Suppressor macrophage treated with lipopolysaccharide for 1 hour (primary cell): ENCODE measurements at regions not wholly inside any gene's neighbourhood (a gene's known extent, or its start where the extent isn't known, plus 50 kb on each side); places are given as distances from the start of the nearest gene placed in this dataset.

Experiments
- DNase-seq, 3 donors: peaks; one replicate each; pipeline ENCODE4 v3.0.0-alpha.2; 2020 to 2022

DNA sequence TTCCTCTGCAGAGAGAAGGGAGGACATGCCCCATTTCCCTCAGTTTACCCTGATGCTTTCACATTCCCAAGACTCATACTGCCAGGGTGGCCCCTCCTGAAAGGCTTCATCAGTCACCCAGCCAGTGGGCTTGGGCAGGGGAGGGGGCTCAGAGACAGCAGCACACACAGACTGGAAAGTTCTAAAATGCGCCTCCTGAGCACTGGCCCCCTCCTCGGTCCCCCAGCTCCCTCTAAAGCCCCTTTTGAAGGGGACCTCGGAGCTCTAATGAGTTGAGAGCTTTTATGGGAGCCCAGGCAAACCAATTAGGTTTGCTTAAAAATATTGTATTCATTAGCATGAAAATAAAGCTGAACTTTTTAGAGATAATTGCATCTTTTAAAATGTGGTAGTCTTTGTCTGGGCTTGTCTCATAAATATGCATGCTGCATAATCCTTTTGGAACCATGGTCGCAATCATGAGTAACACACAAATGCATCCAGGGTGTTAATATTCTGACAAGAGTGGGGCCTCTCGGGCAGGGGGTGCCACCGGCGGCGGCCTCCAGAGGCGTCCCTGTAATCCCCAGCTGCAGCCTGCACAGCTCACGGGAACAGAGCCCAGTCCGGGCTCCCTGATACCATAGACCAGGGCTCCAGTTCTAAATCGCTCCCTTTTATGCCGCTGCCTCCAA is 78.5 kb downstream of the RPLP1 start:
- no peak for DNase-seq

DNA sequence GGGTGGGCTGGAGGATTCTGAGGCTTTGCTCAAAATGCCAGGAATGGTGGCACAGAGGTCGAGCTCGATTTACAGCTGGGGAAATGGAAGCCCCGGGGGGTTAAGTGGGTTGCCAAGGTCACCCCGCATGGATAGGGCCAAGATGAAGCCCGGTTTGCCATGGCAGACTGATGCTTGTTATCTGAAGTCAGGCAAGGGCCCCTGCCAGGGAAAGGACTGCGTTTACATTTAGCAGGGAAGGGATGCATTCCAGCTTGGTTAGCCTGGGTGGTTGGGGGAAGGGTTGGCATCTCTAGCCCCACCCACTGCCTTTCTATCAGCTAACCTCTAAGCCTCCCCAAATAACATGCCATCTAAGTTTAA is 79.0 kb downstream of the RPLP1 start:
- no peak for DNase-seq

DNA sequence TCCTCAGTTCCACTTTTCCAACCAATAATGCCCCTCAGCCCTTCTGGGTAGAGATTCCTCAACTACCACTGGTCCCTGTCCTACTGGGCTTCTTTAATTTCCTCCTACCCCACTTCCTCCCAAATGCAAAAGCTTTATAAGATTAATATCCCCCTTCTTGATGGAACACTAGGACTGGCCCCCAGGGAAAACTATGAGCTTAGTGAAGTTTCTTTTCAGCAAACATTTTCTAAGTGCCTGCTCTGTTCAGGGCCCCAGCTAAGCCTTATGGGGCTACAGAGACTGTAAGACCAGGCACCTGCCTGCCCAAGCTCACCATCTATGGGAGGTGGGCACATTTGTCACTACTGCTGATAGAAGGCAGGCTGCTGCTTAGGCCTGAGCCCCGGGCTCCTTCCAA is 79.4 kb downstream of the RPLP1 start:
- DNase-seq: no peak

DNA sequence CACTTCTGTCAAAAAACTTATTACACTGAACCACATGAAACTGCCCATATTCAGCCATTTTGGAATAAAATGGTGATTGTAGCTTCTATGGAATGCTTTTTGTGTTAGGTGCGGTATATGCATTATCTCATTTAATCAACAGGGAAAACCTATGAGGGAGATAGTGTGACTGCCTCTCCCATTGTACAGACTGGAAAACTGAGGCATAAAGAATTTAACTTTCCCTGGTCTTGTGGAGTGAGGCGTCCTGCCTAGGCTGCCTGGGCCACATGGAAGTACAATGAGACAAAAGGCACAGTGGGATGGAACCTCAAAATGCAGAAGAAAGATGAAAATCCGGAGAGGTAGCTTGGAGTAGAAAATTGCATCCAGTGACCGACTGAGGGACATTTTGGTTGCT is 80.2 kb downstream of the RPLP1 start:
- no peak for DNase-seq

DNA sequence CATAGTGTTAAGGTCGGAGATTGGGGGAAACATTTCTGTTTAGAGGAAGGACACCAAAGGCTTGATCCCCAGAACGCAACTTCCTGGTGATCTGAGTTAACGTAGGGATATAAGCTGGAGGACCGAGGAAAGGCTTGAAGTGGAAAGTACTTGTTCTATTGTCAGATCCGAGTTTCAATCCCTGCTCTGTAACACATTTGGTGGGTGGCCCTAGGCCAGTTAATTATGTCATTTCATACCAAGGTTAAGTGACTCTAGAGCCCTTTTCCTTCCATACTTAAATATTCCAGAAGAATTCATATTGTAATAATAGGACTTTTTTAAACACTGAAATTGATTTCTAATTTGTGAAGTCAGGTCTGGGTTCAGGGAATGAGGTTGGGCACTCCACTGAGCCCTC is 80.9 kb downstream of the RPLP1 start:
- no peak for DNase-seq

DNA sequence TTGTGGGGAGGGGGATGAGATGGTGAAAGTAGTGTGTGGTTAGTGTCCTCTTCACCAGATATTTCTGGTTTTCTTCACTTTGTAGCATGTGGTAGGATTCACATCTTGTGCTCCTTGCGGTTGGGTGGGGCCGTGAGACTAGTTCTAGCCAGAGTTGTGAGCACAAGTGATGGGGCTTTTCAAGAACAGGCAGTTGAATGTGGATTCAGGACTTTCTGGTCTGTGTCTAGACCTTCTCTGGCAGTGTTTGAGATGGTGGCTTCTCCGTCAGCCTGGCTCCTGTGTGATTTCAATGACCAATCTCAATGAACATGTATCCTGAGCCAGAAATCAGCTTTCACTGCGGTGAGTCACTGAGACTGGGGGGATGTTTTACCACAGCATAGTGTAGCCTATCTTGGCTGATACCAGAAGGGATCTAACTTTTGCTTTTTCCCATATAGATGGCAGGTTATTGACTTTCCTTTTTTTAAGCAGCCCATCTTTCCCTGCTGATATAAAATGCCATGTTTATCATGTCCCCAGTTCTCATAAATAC is 82.6 kb downstream of the RPLP1 start:
- DNase-seq: no peak

DNA sequence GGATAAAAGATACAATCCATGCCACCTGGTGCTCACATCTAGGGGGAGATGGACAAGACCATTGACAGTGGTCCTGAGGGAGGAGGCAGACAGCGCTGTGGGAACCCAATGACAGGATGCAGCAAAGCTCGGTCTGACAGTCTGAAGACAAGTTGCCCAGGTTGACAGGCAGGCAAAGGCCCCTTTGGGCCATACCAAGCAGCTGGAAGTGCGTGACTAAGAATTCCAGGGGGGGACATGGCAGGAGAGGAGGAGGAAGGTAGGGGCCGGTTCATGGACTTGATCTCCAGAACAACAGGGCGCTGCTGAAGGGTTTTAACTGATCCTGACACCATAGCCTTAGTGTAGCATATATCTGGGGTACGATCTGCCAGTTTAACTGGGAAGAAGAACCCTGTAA is 83.4 kb downstream of the RPLP1 start:
- no peak for DNase-seq

DNA sequence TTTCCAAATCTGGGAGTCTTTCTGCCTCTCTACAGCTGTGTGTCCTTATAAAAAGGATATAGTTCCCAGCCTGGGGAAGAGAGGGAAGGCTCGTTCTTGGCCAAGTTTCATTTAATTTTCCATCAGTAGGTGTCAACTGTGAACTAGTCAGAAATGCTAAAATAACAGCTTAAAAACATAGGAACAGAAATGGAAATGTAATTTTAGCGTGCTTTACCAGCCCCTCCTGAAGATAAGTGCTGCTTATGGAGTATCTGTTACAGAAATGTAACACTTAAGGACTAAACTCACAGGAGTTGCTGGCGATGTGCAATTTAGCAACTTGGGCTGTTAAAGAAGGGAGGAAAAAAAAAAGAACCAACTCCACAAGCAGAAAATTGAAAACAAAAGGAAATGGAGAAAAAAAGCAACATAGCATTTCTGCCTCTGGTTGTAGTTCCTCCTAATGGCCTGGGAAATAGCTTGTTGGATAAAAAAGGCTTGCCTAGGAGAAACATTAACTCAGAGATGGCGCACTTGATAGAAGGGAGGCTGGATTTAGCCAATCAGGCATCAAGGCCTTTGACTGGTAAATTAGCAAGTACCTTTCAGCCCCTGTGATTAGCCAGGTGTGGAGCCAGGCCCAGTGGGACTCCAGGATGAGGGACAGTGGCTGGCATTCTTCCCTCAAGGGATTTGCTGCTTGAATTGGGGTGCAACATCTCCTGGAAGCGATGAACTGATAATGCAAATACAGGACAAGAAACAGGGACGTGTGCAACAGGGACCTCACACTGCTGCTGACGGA is 84.3 kb downstream of the RPLP1 start:
- no peak for DNase-seq

DNA sequence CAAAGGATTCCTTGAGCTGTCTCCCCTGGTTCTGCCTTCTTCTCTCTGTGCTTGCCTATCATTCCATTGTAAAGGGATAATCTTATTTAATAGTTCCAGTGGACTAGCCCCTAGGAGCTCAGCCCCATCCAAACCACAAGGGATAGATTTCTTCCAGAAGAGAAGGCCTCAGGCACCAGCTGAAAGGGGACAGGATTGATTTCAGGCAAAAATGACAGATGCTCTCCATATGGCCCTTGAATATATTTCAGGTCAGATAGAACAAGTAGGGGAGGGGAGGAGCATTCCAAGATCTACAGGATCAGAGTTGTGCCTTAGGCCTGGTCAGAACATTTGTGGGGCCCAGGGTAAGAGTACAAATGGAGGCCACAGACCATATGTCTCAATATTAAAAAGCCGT is 85.3 kb downstream of the RPLP1 start:
- no peak for DNase-seq

DNA sequence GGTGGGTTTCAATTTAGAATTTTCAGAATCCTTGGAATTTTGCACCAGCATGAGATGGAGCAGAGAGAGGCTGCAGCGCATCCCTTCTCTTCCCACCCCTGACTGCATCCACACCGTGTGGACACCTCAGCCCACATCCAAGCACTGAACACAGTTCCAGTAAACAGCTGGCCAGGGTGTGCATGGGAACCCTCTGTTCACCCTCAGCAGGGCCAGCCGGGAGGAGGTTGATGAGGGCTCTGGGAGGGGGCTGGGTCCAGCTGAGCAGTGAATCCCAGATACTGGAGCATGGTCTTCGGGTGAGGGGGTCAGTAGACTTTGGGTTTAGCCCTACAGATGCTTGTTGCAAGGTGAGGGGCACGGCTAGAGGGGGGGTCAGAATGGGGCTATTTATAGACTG is 85.8 kb downstream of the RPLP1 start:
- DNase-seq: no peak

DNA sequence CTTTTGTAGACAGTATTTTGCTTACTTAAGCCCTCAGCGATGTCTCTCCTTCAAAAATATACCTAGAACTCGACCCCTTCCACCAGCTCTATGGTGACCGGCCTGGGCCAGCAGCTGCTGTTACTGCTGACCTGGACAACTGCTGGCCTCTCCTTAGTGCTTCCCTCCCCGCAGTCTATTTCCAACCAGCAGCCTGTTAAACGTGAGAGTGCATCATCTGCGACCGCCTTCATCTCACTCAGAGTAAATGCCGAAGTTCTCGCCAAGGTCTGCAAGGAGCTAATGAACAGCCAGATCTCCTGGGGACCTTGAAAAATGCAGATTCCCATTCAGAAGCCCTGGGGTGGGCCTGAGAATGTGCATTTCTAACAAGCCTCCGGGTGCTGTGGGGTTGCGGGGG is 86.7 kb downstream of the RPLP1 start:
- no peak for DNase-seq

DNA sequence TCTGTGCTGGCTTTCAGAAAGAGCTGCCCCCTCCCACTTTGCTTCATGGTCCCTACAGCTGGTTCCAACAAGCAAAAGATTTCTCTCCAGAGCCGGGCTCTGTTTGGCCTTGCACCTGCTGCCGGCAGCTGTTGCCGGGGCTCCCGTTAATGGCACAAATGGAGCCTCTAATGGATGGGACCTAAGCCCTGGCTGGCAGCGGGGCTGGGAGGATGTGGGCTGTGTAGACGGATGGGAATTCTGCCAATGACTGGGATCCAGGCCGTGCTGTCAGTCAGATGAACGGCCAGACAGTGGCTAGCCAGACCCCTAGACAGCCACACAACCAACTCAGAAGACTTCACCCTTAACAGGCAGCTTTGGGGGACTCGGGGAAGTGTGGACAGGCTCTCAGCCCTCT is 88.0 kb downstream of the RPLP1 start:
- DNase-seq: no peak

DNA sequence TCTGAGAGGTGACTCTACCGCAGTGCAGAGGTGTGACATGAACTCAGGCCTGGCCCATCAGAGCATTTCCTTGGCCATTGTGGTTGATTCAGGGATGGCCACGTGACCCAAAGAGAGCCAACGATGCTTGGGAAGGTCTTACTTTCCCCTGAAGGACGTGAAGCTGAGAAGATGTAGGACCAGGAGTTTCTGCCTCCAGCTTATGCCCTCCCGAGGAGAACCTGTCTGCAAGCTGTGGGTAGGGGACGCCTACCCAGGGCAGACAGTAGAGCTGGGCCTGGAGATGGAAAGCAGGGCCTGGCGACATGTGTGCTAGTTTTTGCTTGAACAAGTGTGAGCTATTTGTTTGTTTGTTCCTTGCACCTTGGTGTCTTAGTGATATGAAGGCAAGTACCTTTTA is 89.4 kb downstream of the RPLP1 start:
- DNase-seq: no peak

DNA sequence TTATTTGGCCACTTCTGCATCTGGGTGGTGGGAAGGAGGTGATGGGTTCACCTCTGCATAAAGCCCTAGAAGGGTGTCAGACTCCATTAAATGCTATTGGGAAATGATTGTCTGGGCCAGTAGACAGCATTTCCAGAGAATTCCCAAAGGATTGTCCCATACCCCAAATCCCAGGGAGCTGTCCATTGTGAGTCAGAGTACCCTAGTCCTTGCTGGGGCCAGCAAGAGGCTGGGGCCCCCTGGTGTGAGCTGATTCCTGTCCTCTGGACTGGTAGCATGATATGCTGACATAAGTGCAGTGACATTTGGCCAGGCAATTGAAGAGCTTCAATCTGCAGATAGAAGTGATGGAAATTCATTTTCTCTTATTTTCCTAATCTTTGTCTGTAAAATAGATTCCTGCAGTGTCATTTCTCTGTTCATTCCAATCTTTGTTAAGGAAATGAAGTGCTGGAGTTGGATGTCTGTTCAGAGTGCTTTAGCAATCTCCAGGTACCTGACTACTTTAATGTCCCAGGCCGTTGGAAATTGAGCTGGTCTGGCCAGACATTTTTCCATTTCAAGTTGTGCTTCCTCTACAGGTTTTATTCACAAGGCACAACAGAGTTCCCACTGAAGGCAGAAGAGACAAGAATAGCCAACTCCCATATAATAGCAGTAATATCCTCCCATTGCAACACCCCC is 91.2 kb downstream of the RPLP1 start:
- DNase-seq: no peak

DNA sequence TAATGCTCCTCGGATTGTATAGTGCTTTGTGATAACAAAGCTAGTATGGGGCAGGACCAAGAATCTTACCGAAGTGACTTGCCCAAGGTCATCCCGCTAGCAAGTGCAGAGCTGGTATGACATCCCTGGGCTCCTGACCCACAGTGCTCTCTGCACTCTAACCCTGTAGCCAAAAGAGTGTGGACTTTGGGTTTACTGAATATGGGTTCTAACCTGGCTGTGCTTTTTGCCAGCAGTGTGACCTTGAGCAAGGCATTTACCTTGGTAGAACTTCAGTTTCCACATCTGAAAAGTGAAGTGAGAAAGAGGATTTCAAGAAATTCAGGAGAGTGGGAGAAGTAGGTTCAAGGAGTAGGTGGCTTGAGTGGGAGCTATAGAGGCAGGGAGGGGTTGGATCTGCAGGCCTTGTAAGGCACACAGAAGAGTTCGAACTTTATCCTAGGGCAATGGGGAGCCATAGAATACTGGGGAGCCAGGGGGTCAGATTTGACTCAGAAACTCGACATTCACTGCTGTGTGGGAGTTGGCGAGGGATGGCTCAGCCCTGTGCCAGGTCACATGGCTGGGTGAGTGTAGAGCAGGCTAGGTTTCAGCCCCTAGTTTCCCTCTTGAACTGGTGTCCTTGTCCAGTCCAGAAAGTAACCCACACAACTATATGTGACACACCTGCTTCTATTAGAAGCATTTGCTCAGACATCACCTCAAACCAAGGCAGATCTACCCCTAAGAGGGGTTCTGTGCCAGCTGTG is 91.9 kb downstream of the RPLP1 start:
- DNase-seq: peak in 1 of 3 donors; percentile 17

DNA sequence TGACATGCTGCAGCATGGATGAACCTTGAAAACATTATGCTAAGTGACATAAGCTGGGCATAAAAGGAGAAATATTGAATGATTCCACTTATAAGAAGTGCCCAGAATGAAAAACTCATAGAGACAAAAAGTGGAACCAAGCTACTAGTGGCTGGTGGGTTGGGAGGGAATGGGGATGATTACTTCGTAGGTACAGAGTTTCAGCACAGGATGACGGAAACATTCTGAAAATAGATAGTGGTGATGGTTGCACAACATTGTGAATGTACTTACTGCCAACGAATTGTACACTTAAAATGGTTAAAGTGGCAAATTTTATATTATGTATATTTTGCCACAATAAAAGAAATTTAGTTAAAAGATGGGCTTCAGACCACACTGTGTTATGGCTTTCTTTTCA is 93.6 kb downstream of the RPLP1 start:
- DNase-seq: peak; percentile 48 to 63 (median 55)

DNA sequence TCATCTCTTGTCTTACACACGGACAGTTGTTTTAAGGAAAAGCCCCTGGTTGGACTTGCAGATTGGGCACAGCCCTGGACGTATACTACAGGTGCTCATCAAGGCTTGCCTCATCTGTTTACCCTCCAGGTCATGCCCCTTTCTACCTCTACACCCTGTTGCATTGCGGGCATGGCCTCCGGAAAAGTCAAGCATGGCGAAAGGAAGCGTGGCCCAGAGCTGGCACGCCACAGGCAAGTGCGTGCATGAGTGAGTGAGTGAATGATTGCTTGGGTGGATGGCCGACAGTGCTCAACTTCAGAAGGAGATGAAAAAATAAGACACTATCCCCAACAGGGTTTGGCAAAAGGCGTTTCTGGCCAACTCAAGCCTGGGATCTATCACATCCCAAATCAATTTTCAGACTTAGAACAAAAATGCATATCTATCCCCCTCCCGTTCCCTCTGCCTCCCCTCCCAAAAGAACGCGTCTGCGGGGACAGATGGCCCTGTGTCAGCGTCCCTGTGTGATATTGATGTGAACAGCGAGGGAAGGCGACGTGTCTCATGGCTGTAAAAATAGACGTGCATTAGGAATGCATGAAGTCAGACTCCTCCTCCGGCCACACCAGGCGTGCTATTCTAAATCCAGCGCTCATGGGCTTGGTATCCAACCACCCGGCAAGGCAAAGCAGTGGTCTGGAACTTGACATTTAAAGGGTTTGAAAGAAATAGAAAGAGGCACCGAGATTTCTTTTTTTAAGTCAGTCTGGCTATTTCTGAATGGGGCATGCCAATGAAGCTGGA is 96.0 kb downstream of the RPLP1 start:
- no peak for DNase-seq

DNA sequence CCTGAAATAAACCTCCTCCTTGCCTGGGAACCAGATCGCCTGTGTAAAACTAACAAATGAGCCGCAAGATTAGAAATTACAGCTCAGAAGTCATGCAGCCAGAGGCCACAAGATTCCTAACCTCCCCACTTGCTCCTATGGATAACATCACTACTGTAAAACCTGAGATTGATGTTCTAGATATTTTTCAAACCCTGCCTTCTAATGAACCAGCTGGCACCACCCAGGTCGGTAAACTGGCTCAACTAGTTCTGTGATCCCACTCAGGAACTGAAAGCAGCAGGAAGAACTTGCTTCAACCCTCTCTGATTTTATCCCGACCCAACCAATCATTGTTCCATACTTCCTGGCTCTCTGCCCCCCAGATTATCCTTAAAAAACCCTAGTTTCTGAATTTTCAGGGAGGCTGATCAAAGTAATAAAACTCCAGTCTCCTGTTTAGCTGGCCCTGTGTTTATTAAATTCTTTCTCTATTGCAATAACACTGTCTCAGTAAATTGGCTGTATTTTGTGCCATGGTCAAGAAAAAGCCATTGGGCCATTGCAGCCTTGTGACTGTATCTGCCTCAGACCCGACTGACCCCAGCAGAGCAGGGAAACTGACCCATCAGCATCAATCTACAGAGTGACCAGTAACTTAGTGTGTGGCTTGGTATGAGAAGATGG is 98.9 kb downstream of the RPLP1 start:
- DNase-seq: no peak

DNA sequence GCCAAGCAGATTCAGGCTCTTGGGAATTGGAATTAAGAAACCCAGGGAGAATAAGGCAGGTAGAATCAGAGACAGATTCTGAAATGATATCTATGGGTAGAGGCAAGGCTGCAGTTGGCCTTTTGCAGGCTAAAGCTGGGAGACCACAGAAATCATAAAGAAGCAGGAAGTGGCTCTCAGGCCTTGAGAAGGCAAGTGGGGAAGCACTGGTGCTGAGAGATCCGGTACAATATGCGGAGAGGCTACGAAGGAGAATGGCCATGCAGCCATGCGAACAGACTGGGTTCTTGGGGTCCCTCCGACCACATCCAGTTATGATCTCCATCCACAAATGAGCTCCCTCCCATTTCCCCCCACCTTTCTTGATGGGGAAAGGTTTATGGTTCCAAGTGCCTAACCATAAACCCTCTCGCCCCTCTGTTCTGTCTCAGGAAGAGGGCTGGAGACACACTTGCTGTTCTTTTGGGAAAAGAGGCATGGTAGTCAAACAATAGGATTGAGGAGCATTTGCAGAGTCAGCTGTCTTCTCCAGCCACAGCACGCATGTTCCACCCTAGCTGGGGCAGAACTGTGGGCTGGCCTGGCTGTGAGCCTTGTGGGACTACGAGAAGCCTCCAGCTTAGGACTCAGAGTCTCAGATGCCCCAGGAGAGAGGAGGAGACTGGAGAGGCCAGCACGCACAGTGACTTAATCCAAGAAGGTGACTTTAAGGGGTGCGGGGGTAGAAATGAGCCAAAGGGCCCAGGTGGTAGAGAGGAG is 99.6 kb downstream of the RPLP1 start:
- no peak for DNase-seq

DNA sequence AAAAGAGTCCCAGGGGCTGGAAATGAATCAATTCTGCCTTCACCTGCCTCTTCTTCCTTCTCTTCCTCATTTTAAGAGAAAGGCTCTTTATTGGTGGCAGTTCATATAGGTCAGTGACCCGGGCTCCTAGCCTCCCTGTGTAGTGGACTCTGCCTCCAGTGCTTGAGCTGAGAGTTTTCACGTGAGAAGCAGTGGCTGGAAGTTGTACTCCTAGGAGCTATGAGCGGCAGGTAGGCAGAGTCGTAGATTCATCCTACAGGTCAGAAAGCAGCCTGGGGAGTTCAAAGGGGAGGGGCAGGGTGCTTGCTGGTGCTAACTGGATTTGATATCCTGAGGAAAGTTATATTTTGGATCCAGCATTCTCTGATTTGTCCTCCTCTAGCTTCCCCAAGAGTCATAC is 101.1 kb downstream of the RPLP1 start:
- DNase-seq: no peak
